GM12874 (cell line): ENCODE measurements at regions not wholly inside any gene's neighbourhood (a gene's known extent, or its start where the extent isn't known, plus 50 kb on each side); places are given as distances from the start of the nearest gene placed in this dataset.

Experiments used
- TF ChIP-seq, protein P1 (sequence below): IDR thresholded peaks from 2 replicates; pipeline ENCODE4 v1.5.1; 2011; ENCODE audit warnings: low read depth, mild to moderate bottlenecking, control low read depth, low read length, moderate library complexity; ENCODE audit not compliant: insufficient read depth

DNA sequence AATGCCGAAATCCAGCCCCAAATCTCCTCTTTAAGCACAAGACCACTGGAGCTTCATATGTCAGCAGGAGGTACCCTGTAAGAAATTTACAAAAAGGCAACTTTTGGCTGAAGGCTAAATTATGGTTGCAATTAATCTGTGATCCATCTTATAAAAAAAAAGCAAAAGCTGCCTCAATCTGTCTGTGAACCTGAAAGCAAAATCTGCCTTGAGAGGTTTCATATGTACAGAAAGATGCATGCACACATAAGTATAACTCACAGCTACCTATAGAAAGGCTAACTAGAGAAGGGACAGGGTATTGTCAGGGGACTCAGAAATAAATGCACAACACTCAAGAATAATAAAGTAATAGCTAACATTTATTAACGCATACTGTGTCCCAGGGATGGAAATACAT is 964.2 kb upstream of the ADGRL2 start:
- TF ChIP-seq, protein P1, sequence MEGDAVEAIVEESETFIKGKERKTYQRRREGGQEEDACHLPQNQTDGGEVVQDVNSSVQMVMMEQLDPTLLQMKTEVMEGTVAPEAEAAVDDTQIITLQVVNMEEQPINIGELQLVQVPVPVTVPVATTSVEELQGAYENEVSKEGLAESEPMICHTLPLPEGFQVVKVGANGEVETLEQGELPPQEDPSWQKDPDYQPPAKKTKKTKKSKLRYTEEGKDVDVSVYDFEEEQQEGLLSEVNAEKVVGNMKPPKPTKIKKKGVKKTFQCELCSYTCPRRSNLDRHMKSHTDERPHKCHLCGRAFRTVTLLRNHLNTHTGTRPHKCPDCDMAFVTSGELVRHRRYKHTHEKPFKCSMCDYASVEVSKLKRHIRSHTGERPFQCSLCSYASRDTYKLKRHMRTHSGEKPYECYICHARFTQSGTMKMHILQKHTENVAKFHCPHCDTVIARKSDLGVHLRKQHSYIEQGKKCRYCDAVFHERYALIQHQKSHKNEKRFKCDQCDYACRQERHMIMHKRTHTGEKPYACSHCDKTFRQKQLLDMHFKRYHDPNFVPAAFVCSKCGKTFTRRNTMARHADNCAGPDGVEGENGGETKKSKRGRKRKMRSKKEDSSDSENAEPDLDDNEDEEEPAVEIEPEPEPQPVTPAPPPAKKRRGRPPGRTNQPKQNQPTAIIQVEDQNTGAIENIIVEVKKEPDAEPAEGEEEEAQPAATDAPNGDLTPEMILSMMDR, result no peak

DNA sequence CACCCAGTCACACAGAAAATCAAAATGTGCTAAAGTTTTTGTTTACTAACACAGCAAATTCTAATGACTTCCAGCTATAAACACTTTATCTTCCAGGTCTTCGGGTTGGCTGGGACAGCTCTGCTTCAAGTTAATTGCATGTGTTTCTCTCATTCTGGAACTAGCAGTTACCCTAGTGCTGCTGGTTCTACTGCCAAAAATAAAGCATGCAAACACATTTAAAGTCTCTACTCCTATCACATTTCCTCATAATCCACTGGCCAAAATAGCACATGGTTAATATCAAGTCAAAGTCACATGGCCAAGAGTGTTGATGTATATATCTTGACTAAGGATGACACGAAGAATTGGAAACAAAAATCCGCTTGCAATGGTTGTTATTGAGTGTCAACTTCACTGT is 973.1 kb upstream of the ADGRL2 start:
- TF ChIP-seq, protein P1, result no peak

DNA sequence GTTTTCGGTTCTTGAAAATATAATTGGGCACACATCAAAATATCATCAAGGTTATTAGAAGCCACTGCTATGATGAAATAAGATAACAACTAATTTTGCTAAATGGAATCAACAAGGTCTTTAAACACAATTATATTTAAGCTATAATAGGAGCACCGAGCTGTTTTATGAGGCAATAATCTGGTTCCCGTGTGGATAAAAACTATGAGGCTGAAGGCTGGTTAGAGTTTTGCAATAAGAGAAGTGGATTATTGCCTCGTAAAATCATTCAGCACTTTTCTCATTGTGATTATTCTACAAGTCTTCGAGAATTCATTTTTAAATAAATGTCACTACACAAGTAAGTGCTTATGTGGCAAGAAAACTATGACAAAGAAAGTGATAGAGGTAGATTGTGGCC is 975.7 kb upstream of the ADGRL2 start:
- TF ChIP-seq, protein P1, result no peak

DNA sequence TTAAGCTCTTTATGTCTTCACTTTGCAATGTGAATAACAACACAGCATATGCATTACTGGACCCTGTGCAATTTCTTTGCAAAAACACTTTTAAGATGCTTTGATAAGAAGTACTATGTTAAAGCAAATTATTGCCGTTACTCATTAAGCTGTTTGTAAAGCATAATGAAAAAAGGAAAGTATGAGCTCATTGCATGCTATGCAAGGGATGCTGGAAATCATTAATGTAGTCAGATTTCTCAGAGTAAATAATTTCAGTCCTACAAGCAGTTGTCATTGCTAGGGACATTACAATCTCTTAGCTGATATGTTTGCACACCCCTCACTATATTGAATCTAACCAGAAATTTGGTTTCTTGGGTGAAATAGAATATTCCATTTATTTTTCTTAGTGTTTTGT is 982.5 kb upstream of the ADGRL2 start:
- TF ChIP-seq, protein P1, result no peak

DNA sequence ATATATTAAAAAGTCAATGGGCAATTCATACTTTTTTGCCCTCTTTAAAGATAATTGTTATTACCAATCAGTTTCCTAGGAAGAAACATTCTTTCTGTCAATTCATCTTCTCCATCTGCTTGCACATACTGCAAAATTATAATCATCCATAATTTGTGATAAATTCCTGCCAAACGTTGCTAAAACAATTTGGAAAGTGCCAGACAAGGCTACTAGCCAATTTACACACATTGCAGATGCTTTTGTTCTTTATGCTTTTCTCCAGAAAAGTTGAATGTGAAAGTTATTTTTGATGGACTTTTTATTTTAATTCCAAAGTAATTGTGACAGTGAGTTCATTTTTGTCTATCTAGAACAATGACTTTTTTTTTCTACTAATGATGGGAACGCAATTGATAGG is 992.8 kb upstream of the ADGRL2 start:
- TF ChIP-seq, protein P1, result no peak

DNA sequence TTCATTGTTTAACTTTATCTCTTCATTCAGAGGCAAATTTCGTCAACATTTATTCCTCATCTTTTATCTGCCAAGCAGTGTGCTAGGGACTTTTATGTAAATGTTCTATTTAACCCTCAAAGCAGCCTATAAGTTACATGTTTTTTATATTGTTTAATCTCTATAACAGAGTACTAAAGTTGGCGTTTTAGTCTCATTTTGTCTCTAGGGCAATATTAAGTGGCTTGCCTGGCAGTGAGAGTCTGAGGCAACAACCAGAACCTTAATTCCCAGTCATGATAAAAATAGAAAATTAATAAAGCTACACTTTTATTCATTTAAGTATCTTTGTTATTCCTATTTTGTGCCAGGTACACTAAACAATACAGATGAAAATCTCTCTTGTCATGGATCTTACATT is 994.3 kb upstream of the ADGRL2 start:
- TF ChIP-seq, protein P1, result no peak

DNA sequence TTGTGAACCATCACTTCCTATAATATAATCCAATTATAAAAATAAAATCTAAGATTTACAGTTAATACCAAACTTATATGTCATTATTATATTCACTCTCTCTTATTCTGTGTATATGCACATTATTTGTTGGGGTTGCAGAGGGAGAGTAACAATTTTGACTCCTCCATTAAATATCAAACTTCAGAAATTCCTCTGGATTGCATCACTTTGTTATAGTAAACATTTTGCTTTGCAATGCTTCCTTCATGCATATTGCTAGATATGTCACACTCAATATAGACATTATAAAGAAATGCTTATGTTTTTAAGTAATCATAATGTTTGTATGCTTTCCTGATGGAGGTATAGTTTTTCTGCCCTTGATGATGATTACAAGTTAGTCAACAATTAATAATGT is 999.0 kb upstream of the ADGRL2 start:
- TF ChIP-seq, protein P1, result no peak

DNA sequence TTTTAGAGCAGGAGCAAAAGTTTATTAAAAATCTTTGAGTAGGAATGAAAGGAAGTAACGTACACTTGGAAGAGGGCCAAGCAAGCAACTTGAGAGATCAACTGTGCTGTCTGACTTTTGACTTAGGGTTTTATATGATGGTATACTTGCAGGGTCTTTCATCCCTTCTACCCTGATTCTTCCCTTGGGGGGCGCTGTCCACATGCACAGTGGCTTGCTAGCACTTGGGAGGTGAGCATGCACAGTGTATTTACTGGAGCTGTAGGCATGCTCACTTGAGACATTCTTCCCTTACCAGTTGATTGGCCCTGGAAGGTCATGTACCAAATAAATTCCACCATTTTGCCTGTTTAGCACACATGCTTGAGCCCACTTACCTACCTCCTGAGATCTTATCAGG is 1001.3 kb upstream of the ADGRL2 start:
- TF ChIP-seq, protein P1, result no peak
